Islet of Langerhans (tissue), 1 donor: ENCODE measurements at regions not wholly inside any gene's neighbourhood (a gene's known extent, or its start where the extent isn't known, plus 50 kb on each side); places are given as distances from the start of the nearest gene placed in this dataset.
"Not testable (repeated sequence)": the region's sequence is repeated elsewhere in the genome, so short reads cannot be mapped to it uniquely, and the experiment has no call there.

ENCODE experiments used
- FAIRE-seq: peaks from one replicate; lab custom pipeline; 2011; peaks lifted over from hg19 to GRCh38; lab: Jason Lieb, UNC

DNA sequence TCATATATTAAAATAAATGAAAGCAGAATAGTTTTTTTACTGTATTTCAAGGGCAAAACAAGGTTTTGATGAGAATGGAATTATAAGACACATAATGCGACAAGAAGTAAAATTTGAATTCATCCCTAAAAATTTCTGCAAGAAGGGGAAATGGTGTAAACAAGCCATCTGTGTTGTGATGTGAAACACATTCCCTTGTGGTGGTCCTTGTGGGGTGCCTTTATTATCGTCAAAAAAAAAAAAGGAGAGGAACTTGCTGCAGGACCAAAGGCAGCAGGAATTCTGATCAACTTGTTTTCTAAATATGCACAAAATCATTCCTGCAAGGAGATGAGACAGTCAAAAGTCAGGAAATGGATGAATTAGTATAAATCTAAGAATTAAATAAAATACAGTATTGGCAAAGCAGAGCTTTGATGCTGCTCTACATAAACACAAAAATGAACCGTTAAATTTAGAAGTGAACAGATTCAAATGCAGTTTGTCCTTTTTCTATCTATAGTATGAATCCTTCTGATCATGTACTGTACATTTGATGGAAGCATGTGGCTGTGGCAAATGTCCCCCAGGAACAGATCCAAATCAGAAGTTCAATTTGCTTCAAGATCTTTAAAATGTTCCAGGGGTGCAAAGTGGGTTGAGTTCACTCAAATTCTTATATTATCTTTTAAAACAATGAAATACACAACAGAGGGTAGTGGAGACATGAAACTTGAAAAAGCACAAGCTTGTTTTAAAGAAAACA lies 818.8 kb downstream of the PLCL1 start:
- FAIRE-seq: no peak

DNA sequence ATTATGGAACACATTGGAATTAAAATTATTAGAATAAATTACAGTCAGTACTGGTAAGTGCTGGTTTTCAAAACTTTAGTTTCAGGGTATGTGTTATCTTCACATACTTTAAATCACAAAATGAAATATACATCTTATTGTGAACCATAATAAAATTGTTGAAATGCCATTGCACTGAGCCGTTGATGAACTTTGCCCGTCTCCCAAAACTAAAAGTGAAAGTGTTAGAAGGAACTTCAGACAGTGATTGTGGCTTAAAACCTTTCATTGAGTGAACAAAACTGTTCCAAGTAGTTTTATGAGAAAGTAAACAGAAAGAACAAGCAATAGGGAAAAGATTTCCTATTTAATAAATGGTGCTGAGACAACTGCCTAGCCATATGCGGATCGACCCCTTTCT lies 811.6 kb downstream of the PLCL1 start:
- no peak for FAIRE-seq

DNA sequence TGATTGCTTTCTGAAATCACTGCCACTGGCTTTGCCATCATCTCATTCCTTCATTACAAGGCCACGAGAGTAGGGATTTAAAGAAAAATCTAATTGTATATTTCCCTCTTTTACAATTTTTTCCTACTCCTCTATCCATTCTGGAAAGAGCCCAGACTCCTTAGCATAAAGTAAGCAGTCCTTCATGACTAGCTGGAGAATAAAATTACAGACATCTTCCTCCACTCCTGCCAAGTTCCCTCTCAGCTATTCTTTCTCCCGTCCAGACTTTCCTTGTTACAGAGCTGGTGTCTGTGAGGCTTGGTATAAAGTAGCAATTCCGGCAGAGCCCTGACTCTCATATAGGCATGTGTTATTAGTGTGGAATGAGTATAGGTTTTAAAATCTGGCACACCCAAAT lies 806.8 kb downstream of the PLCL1 start:
- no peak for FAIRE-seq

DNA sequence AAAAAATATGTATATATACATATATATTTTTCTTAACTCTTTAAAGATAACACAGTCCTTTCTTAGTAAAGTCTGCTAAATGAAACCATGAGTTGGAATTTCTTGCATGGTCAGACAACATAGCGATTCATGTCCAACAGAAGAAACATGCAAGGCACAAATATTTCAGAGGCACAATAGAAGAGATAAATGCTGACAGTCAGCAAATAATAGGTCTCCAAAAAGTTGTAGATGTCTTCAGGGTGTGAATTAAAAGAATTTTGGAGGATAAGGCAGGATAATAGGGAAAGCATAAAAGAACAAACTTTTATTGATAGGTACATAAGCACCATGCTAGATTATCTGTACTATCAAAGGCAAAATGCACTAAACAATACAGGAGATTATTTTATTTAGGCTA lies 800.2 kb downstream of the PLCL1 start:
- FAIRE-seq: no peak

DNA sequence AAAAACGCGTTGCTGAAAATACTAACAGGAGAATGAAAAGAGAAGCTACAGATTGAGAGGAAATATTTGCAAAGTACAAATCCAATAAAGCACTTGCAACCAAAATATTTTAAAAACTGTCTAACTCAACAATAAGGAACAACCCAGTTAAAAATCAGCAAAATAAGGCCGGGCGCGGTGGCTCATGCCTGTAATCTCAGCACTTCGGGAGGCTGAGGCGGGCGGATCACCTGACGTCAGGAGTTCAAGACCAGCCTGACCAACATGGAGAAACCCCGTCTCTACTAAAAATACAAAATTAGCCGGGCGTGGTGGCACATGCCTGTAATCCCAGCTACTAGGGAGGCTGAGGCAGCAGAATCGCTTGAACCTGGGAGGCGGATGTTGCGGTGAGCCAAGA lies 798.6 kb downstream of the PLCL1 start:
- not testable (repeated sequence) for FAIRE-seq

DNA sequence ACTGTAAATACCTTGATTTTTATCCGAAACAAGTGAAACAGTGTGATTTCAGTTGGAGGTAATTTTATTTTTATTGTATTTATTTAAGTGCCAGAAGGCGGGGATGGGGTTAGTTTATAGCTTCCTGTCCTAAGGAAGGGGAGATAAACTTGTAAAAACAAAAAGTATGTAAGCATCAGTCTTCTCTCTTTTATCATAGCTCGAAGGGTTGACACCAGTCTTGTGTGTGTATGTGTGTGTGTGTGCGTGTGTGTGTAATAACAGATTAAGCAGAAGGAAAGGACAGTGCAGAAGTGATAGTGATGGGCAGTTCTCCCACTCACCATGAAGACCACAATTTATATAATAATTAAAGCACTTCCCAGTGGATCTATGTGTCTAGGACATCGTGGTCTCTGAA lies 793.3 kb downstream of the PLCL1 start:
- no peak for FAIRE-seq

DNA sequence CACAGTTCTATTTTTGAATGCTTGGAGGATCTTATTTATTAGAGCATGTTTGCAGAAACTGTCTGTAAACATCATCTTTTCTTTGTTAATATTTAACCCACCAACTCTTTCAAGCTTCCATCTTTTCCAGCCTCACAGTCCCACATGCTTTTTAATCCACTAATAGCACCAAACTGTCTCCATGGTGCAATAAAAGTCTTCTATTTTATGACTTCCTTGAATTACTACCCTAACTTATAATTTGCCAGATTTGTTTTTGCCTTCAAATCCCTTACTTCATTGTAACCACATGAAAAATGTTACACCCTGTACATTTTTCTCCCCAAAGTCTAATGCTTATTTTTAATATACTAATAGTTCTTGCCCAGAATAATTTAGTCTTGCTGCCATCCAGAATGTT lies 792.6 kb downstream of the PLCL1 start:
- no peak for FAIRE-seq

DNA sequence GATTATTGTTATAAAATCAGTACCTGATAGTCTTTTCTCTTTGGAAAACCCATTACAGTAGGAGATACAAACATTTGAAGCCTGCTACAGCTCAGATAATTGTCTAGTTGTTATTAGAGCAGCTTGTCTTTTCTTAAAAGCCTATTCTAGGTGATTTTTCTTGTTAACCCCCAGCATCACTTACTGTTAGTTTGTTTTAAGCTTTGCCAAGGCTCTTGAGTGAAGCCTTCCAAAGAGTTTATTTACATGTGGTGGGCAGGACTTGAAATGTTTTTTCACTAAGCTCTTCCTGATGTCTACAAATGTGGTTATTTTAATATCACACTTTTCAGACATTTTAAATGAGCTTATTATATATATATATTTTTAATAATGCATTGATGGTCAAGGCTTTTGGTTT lies 791.3 kb downstream of the PLCL1 start:
- FAIRE-seq: no peak

DNA sequence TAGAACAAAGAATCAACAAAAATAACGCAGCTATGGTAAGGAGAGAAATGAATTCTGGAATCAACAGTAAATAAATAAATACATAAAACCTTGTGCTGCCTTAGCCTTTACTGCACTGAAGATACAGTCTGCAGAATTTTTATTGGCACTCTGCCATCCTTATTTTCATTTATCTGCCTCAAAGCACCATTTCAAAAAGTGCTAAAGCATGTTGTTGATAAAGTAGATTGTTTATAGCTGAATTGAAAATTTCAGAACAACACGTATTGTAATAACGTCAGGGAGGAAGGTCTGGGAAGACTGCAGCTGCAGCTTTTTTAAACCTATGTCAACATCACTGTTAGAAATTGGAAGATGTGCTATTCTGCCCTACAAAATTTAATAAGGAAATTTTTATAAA lies 787.2 kb downstream of the PLCL1 start:
- no peak for FAIRE-seq

DNA sequence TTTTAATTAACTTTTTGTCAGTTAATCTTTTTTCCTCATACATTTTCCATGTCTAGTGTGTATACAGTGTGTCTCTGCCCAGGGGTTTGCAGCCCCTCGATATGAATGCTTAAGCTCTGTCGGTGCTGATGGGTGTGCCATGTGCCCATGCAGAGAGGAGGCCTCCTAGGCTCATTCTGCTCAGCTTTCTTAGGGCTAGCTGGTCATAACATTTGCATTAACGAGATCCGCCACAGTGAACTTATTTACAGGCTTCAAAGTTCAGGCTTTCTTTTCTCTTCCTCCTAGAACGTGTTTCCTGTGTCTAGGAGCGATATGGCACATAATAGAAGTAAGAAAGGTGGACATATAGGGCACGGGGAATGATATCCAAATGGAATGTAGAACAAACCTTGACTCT lies 783.3 kb downstream of the PLCL1 start:
- FAIRE-seq: no peak

DNA sequence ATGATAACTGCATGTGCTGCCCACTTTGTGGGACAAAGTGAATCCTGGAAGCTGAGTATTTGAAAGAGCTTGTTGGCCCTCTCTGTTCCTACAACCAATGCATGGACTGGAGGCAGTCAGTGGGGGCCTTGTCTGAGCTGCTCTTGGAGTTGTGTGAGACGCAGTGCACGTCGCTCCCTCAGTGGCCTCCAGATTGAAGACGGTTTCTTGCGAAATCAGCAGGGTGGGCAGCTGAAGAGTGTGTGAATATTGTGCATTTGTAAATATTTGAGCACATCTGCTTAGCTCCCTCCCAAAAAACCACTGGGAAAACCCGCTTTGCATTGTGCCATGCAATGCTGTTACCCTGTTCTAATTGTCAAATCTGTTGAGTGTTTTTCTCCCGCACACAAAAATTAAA lies 782.8 kb downstream of the PLCL1 start:
- FAIRE-seq: no peak

DNA sequence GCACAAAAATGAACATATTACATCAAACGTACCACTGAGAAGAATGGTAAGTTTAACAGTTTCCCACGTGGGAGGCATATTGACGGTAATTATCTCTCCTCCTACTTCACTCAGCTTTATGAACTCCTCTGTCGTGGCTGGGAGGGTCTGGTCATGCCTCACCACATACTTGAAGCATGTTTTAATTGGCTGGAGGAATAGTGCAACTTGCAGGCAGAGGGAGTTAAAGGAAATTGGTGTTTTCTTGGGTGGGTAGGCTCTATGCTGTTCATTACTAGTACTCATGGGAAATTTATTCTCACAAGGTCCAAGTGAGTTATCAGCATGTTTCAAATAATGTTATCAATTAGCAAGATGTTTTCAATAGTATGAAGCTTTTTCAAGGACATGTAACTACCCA lies 767.0 kb downstream of the PLCL1 start:
- FAIRE-seq: no peak

DNA sequence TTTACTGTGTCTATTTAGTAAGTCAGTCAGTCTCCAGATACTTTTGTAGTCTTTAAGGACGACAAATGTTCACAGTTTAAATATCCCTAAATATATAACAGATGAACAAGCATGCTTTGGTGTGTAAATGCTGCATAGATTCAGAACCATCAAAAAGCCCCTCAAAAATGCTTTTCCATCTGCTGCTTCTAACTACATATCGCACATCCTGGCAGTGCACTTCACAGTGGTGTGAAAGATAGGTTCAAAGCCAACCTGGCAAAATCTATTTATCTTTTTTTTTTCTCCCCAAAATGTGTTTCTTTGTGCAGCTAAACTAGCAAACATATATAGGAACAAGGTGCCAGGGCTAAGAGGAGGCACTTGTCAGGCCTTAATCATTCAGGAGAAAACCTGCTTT lies 753.8 kb downstream of the PLCL1 start:
- FAIRE-seq: no peak

DNA sequence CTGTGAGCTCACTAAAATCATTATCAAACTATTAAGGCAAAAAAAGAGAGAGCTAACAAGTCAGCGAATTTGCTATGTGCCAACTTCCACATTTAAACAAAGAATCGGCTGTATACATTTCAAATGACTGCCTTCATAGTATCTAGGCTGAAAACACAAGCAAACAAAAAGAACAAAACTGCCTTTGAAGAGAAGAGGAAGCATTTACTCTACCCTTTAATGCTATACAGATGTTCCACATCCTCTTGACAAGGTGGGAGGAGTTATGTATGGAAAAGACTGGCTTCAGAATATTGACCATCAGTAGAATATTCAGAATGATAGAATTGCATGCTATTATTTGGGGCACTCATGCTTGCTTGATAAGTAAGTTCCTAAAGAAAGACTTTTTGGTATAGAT lies 741.7 kb downstream of the PLCL1 start:
- FAIRE-seq: no peak

DNA sequence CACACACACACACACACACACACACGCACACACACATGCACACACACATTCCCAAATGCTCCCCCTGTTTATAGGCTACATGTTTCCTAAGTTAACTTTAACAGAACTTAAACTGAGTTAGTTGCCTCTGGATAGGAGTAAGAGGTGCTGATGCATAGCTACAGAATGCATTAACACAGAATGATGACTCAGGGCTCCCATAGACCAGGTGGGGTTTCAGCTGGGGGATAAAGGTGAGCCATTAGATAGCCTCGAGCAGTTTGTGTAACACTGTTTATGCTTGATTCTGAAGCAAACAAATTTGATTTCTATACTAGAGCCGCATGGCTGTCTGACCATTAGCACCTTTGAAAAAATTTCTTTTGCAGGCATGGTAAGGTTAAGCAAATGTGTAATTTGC lies 741.0 kb downstream of the PLCL1 start:
- no peak for FAIRE-seq

DNA sequence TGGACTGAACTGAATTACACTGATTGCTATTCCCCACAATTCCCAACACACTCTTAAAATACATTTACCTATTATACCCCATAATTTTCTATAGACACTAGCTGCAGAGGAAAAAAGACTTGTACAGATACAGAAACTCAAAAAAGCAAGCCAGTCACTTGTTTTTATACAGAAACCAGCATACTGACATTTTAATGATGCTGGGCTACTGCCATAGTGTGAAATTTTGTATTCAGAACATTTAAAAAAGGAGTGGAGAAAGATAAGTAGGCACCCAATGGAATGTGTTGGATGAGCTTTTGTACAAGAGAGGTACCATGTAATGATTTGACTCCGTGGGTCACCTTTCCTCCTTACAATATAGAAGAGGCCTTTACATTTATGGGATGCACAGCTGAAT lies 740.1 kb downstream of the PLCL1 start:
- FAIRE-seq: no peak

DNA sequence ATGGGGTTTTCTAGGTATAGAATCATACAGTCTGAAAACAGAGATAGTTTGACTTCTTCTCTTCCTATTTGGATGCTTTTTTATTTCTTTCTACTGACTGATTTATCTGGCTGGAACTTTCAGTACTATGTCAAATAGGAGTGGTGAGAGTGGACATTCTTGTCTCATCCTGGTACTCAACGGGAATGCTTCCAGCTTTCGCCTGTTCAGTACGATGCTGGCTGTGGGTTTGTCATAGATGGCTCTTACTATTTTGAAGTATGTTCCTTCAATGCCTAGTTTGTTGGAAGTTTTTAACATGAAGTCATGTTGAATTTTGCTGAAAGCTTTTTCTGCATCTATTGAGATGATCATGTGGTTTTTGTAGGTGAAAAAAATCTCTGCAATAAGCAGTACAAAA lies 730.4 kb downstream of the PLCL1 start:
- no peak for FAIRE-seq

DNA sequence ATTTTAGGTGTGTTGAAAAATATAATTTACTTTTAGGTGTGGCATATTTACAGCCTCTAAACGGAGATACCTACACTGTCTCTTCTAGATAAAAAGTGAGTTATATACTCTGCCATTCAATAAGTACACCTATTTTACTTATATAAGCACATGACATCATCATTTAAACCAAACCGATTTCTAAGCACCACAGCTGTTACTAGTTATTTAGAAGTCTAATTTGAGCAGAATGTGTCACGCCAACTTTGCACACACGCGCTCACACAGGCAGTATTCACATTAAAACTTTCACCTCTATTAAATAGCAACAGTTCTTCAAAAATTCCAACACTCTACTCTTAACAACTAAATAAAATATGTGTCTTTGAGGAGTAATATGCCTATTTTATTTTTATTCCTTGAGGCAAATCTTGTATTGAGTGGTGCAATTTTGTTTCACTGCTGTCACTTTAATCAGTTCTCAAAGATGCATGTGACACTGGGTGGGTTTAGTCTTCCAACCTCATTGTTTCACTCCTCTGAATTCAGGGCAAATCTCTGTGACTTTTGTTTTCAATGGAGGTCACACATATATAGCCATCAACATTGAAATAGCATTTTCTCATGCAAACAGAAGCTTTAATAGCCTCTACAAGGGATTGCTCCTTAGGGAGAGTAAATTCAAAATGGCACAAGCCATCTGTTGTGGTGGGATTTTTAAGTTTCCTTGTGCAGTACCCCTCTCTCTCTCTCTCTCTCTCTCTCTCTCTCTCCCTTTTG lies 721.0 kb downstream of the PLCL1 start:
- FAIRE-seq: no peak

DNA sequence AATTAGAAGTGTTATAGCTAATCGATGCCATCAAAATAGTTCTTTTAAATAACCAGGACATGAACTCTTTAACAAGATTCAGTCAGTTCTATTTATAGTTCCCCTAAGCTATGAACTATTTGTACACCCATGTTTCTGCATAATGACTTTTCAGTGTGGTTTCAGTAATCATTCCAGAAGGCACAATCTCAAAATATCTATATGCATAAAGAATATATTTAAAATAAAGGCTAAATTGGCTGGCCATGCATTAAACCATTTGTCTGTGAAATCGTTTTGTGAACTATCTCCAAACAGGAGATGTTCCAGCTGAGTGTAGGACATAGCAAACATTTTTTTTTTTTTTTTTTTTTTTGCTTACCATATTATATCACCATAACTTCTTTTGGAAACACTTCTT lies 719.3 kb downstream of the PLCL1 start:
- no peak for FAIRE-seq

DNA sequence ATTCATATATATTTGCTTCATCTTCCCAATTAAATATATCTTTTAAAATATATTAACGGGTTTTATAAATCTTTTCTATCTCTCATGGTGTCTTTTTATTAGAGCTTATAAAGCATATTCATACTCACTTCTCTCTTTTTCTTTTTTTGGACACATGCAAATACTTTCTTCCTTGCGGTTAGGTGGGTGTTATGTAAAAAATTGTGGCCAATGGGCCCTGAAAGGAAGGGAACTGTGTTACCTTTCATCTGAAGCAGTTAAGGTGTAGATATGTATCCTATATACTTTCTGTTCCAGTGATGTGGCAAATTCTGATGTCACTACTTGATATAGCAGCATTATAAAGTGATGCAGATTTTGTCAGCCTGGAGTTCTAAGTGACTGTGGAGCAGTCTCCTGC lies 714.5 kb downstream of the PLCL1 start:
- no peak for FAIRE-seq

DNA sequence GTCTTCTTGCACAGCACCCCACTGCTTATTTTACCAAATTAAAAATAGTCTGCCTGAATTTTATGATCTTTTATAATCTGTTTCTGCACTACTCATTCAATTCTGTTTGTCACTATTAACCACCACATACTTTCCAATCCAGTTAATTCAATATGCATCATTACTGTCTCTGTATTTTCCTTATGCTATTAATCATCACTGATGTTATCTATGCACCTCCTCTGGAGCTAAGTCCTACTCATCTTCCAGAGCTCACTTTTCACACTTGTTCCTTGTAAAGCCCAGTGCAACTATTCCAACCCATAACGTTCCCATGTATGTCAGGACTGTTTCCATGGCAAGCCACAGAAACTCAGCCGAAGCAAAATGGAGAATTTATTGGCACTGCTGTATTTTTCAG lies 713.6 kb downstream of the PLCL1 start:
- FAIRE-seq: no peak

DNA sequence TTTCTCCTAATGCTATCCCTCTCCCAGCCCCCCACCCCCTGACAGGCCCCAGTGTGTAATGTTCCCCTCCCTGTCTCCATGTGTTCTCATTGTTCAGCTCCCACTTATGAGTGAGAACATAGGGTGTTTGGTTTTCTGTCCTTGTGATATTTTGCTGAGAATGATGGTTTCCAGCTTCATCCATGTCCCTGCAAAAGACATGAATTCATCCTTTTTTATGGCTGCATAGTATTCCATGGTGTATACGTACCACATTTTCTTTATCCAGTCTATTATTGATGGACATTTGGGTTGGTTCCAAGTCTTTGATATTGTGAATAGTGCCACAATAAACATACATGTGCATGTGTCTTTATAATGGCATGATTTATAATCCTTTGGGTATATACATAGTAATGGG lies 704.2 kb downstream of the PLCL1 start:
- not testable (repeated sequence) for FAIRE-seq

DNA sequence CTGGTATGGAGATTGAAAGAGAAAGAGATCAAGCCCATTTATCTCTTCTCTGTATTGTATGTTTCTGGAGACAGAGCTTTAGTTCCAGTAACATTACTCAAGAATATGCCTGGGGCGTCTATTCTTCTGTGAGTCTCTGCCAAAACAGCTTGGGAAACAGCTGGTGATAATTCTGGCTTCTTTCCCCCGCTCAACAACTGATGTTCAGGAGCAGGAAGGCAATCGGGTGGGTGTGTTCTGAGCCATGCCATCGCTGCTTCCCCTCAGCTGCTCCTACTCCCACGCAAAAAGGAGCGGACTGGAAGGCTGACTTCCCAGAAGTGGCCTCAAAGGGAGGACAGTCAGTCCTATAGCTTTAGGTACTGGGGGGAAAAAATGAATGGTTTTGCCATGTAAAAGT lies 695.1 kb downstream of the PLCL1 start:
- FAIRE-seq: no peak

DNA sequence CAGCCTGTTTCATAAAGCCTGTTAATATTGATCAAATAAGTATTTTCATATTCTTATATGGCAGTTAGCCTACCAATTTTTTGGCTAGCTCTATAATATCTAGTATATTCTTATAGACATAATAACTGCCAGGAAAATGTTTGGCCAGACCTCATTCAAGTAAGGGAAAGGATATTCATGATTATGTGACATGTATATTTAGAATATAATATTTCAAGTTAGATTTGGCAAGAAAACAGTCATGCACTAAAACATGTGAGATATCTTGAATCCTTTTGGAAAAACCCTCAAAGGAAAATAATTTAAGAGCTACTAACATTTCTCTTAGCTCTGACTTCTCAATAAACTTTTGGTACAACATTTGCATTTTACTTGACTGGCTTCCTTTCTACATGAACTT lies 694.1 kb downstream of the PLCL1 start:
- FAIRE-seq: no peak
